ENCODE measurements at regions not wholly inside any gene's neighbourhood (a gene's known extent, or its start where the extent isn't known, plus 50 kb on each side); places are given as distances from the start of the nearest gene placed in this dataset.
"Not testable (repeated sequence)": the region's sequence is repeated elsewhere in the genome, so short reads cannot be mapped to it uniquely, and the experiment has no call there.

- TF ChIP-seq CHD2 (IDR thresholded peaks at IDR 0.05; ENCODE audit: low read length, partially characterized antibody) = no peak
- TF ChIP-seq, protein P1, sequence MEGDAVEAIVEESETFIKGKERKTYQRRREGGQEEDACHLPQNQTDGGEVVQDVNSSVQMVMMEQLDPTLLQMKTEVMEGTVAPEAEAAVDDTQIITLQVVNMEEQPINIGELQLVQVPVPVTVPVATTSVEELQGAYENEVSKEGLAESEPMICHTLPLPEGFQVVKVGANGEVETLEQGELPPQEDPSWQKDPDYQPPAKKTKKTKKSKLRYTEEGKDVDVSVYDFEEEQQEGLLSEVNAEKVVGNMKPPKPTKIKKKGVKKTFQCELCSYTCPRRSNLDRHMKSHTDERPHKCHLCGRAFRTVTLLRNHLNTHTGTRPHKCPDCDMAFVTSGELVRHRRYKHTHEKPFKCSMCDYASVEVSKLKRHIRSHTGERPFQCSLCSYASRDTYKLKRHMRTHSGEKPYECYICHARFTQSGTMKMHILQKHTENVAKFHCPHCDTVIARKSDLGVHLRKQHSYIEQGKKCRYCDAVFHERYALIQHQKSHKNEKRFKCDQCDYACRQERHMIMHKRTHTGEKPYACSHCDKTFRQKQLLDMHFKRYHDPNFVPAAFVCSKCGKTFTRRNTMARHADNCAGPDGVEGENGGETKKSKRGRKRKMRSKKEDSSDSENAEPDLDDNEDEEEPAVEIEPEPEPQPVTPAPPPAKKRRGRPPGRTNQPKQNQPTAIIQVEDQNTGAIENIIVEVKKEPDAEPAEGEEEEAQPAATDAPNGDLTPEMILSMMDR (IDR thresholded peaks at IDR 0.05) = no peak
Measured at GRCh38 chr3:87101861-87102625, 111.1 kb upstream of the VGLL3 start (continued).

DNA sequence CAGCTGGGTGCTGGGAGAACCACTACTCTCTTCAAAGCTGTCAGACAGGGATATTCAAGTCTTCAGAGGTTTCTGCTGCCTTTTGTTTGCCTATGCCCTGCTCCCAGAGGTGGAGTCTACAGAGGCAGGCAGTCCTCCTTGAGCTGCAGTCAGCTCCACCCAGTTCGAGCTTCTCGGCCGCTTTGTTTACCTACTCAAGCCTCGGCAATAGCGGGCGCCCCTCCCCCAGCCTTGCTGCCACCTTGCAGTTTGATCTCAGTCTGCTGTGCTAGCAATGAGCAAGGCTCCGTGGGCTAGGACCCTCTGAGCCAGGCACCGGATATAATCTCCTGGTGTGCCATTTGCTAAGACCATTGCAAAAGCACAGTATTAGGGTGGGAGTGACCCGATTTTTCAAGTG is 106.8 kb upstream of the VGLL3 start:
- WGBS (ENCODE audit: low lambda C conversion rate) = 80% methylated on average over 1 of the region's 9 CpGs
- H3K79me2 ChIP-seq (ENCODE audit: insufficient read depth); H3K4me3 ChIP-seq (ENCODE audit: low read depth in 2 of 2, low read length in 1 of 2); H3K9me2 ChIP-seq; H4K20me1 ChIP-seq (ENCODE audit: insufficient read depth); H3K27me3 ChIP-seq (ENCODE audit: insufficient read depth); H3K36me3 ChIP-seq (replicated peaks in 1 of 2; ENCODE audit: control insufficient read depth in 1 of 2, insufficient read depth in 2 of 2, low read length in 1 of 2); H3K27ac ChIP-seq (ENCODE audit: low read depth in 2 of 2, low read length in 1 of 2); H3K9ac ChIP-seq; POLR2A ChIA-PET; H3K9me3 ChIP-seq; DNase-seq; H3F3A ChIP-seq (replicated peaks; ENCODE audit: insufficient read depth); H3K4me2 ChIP-seq; H2AFZ ChIP-seq (ENCODE audit: low read depth); H3K4me1 ChIP-seq (ENCODE audit: control insufficient read depth in 1 of 2, insufficient read depth in 2 of 2, low read depth in 1 of 2, low read length in 1 of 2): not testable (repeated sequence)
- CTCF ChIA-PET = interaction anchor here (1.5 kb wide), 1 partner anchor 15 kb away, joined by 3 read pairs; no protein-coding TSS in a partner anchor

- no peak overlapping the region for H3K27ac ChIP-seq (ENCODE audit: low read depth in 2 of 2, low read length in 1 of 2)
- H3K79me2 ChIP-seq (ENCODE audit: insufficient read depth) = no peaks in the 10 kb centered on the region
- no peaks in the 10 kb centered on the region for H3K4me1 ChIP-seq (ENCODE audit: control insufficient read depth in 1 of 2, insufficient read depth in 2 of 2, low read depth in 1 of 2, low read length in 1 of 2)
- ChIA-PET CTCF (no interaction called here), POLR2A (no interaction called here)
- H4K20me1 ChIP-seq (ENCODE audit: insufficient read depth) = no peaks in the 10 kb centered on the region
- DNase-seq = no peak
- no peak overlapping the region for H3K4me3 ChIP-seq (ENCODE audit: low read depth in 2 of 2, low read length in 1 of 2)
- no peak for TF ChIP-seq RCOR1 (IDR thresholded peaks at IDR 0.05; ENCODE audit: low read length)
- no peak for TF ChIP-seq RFX5 (IDR thresholded peaks at IDR 0.05; ENCODE audit: low read length)
- no peak for TF ChIP-seq RAD21 (IDR thresholded peaks at IDR 0.05; ENCODE audit: low read length)
- no peak for TF ChIP-seq YY1 (IDR thresholded peaks at IDR 0.05; ENCODE audit: low read depth)
- H3K4me2 ChIP-seq = no peak overlapping the region
- no peak overlapping the region for H2AFZ ChIP-seq (ENCODE audit: low read depth)
- no peaks in the 10 kb centered on the region for H3K36me3 ChIP-seq (replicated peaks in 1 of 2; ENCODE audit: control insufficient read depth in 1 of 2, insufficient read depth in 2 of 2, low read length in 1 of 2)
- no peaks in the 10 kb centered on the region for H3F3A ChIP-seq (replicated peaks; ENCODE audit: insufficient read depth)
- H3K9me2 ChIP-seq = no peaks in the 10 kb centered on the region
- H3K27me3 ChIP-seq (ENCODE audit: insufficient read depth) = no peaks in the 10 kb centered on the region
- H3K9me3 ChIP-seq = no peaks in the 10 kb centered on the region
- no peak overlapping the region for H3K9ac ChIP-seq
Measured at GRCh38 chr3:87090631-87091030, 99.7 kb upstream of the VGLL3 start.

Measured in SK-N-SH (cell line).